Right lobe of liver (tissue), 6 donors: ENCODE measurements at regions not wholly inside any gene's neighbourhood (a gene's known extent, or its start where the extent isn't known, plus 50 kb on each side); places are given as distances from the start of the nearest gene placed in this dataset.

Source experiments
- ATAC-seq, 4 donors: fragments of 200-7000 bp; cut with Tn5 transposase; one replicate each; pipeline ENCODE4 v1.9.1; 2020; ENCODE audit warnings: mild to moderate bottlenecking in 4 of 4, moderate library complexity in 4 of 4
- DNase-seq, 3 donors: peaks; one replicate each; pipeline ENCODE4 v3.0.0-alpha.2; 2020
- H3K27ac ChIP-seq, 3 donors: fragments of 200-600 bp; one replicate each; pipeline ENCODE4 v1.8.0; 2022
- H3K27me3 ChIP-seq, 2 donors: fragments of 200-600 bp; one replicate each; pipeline ENCODE4 v1.8.0; 2022
- H3K36me3 ChIP-seq, 4 donors: fragments of 200-600 bp; sonication (generic) in 1 of 4; one replicate each; pipeline versions ENCODE4 v1.5.1 to v1.8.0; 2017 to 2022; ENCODE audit warnings: control low read depth in 1 of 4
- H3K4me1 ChIP-seq, 4 donors: fragments of 200-600 bp; sonication (generic) in 1 of 4; one replicate each; pipeline versions ENCODE4 v1.5.1 to v1.8.0; 2017 to 2022; ENCODE audit warnings: control low read depth in 1 of 4
- H3K4me3 ChIP-seq, 3 donors: fragments of 200-600 bp; one replicate each; pipeline ENCODE4 v1.8.0; 2022
- H3K9me3 ChIP-seq, 4 donors: fragments of 200-600 bp; sonication (generic) in 1 of 4; one replicate each; pipeline versions ENCODE4 v1.5.1 to v1.8.0; 2017 to 2022; ENCODE audit warnings: control low read depth in 1 of 4
- POLR2A ChIP-seq: fragments of 450-650 bp; IDR thresholded peaks from one replicate; pipeline ENCODE4 v1.6.1; 2017; ENCODE audit warnings: antibody characterized with exemption, mild to moderate bottlenecking
- WGBS: methylation state at CpG from one replicate; pipeline ENCODE4 v1.1.6; 2018; ENCODE audit warnings: low coverage, low lambda C conversion rate; ENCODE audit not compliant: insufficient coverage; ENCODE audit errors: missing lambda C conversion rate; 5-methylcytosine and 5-hydroxymethylcytosine counted together
- intact Hi-C, 2 donors: fragments of 100-400 bp; cut with DNase I; formaldehyde crosslinking; loops; one replicate each; pipeline versions ENCODE4 v1.11.2 to v1.14.1; 2022
- TF ChIP-seq, protein P1 (sequence below), 4 donors: fragments of 200-600 bp in 3 of 4; fragments of 450-650 bp in 1 of 4; IDR thresholded peaks; one replicate each; pipeline versions ENCODE4 v1.5.1 to v1.8.0; 2016 to 2022; ENCODE audit warnings: antibody characterized with exemption in 4 of 4, mild to moderate bottlenecking in 2 of 4
- donor health status: DM: no; HTN: yes; CAD: no.
- donor health status: DM: no; HTN: no; CAD: no.
- donor health status: DM: no; HTN: no; CAD: no.
- donor health status: DM: no; HTN: yes; CAD: no.
- donor health status: DM: no; HTN: yes; CAD: no.

DNA sequence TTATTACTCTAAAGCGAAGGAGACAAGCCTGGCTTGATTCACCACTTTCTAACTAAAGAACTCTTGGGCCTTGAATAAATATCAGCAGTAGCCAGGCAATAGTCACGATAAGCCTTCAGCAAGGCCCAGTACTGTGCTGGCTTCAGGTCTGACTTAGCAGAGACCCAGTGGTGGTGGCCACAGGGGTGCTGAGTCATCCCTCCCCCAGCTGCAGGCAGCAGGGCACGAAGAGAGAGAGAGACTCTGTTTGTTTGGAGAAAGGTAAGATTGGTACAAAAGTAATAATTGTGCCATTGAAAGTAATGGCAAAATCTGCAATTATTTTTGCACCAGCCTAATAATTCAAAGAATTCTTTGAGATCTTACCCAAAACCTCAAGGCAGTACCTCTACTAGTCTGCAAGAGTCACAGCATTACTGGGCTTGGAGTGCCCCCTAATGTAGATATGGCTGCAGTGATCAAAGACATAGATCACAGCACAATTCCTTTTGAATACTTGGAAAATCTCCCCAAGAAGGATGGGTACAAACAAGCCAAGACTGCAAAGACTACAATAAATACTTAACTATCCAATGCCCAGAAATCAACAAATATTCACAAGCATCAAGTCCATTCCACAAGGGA lies 159.5 kb upstream of the USP38 start:
- no peaks in the 10 kb centered on the region for H3K27me3 ChIP-seq
- H3K4me1 ChIP-seq = no peaks in the 10 kb centered on the region
- H3K27ac ChIP-seq = no peak overlapping the region
- intact Hi-C loops = no loop called here
- no peaks in the 10 kb centered on the region for H3K9me3 ChIP-seq
- no peaks in the 10 kb centered on the region for H3K36me3 ChIP-seq
- TF ChIP-seq, protein P1, sequence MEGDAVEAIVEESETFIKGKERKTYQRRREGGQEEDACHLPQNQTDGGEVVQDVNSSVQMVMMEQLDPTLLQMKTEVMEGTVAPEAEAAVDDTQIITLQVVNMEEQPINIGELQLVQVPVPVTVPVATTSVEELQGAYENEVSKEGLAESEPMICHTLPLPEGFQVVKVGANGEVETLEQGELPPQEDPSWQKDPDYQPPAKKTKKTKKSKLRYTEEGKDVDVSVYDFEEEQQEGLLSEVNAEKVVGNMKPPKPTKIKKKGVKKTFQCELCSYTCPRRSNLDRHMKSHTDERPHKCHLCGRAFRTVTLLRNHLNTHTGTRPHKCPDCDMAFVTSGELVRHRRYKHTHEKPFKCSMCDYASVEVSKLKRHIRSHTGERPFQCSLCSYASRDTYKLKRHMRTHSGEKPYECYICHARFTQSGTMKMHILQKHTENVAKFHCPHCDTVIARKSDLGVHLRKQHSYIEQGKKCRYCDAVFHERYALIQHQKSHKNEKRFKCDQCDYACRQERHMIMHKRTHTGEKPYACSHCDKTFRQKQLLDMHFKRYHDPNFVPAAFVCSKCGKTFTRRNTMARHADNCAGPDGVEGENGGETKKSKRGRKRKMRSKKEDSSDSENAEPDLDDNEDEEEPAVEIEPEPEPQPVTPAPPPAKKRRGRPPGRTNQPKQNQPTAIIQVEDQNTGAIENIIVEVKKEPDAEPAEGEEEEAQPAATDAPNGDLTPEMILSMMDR (IDR thresholded peaks at IDR 0.05) = peak in 2 of 4 donors; percentile 19 to 26
- no peak for TF ChIP-seq POLR2A
- DNase-seq (no peak), ATAC-seq (no peak)
- no peak overlapping the region for H3K4me3 ChIP-seq
- 57% methylated on average over 3 of the region's 3 CpGs for WGBS

DNA sequence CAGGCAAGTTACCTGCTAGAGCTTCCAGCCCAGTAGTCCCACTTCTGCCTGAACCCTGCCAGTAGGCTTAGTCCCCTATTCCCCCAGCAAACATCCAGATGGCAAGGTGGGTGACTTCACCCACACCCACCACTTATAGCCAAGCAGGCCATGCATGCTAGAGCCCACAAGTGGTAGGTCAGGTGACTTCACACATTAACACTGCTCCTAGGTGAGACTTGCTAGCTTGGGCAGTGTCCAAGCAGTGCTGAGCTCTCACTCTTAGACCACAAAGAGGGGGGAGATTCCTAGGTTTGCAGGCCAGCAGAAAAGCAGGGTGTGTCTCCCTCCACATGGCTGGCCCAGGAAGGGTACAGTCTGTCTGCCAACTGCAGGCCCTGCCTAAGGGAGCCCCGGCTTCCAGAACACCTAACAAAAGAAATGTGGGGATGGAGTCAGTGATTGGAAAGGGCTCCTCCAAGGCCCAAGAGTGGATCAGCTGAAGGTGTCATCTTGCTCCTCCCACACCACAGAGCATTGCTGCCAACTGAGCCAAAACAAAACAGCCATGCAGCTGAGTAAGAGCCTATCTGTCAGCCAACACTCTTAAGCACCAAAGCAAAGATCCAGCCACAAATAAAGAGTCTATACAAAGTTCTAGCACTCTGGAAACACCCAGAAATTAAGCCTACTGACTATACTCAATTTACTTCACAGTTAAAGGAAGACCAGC lies 158.1 kb upstream of the USP38 start:
- intact Hi-C loops = no loop called here

DNA sequence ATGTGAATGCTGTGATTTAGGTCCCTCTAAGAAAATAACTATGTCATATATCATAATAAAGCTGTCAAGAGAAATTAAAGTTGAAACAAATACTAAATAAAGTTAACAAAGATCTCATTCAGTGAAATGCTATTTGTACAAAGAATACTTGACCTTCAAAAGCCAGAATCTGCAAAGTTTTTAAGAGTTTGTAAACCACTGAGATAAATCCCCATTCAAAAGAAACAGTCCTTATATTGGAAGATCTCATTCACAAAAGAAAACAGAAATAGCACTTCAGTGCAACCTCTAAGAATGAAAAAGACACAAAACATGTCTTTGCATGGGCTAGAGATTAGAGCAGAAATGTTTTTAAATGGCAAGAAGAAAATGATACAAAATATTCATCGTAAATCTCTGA lies 149.1 kb upstream of the USP38 start:
- peaks cover 0 to 7% (median 0%) of the 10 kb centered on the region in 4 donors for H3K4me1 ChIP-seq

More for the DNA sequence above, 158.1 kb upstream of the USP38 start:
- DNase-seq = no peak
- no peak for TF ChIP-seq POLR2A
- Histone ChIP-seq H3K4me3 (no peak overlapping the region), H3K27me3 (no peaks in the 10 kb centered on the region), H3K36me3 (no peaks in the 10 kb centered on the region), H3K27ac (no peak overlapping the region), H3K9me3 (no peaks in the 10 kb centered on the region), H3K4me1 (no peaks in the 10 kb centered on the region)
- peak in 1 of 4 donors; percentile 17 for ATAC-seq
- WGBS = no CpG with 5 or more reads among the region's 1 CpG

DNA sequence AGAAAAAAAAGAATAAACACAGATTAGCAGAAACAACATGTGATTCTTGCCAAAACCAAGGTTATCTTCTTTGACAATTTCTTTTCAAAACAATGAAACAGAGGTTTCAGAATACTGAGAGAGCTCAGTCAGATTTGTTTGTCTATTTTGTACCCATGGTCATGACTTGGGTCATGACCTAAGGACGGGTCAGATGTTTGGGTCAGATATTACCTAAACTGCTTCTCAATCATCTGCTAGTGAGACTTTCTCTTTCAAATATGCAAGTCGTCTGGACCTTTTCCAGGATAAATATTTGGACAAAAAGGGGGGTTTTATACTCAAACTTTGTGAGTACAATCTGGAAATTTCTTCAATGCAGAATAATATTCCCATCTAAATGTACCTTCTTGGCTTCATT lies 148.3 kb upstream of the USP38 start:
- Histone ChIP-seq H3K27me3 (no peaks in the 10 kb centered on the region), H3K4me1 (peaks cover 0 to 7% (median 0%) of the 10 kb centered on the region in 4 donors), H3K27ac (no peak overlapping the region), H3K9me3 (no peaks in the 10 kb centered on the region), H3K4me3 (no peak overlapping the region), H3K36me3 (no peaks in the 10 kb centered on the region)
- ATAC-seq (peak; percentile 63 to 96 (median 80)), DNase-seq (no peak)
- intact Hi-C loops = no loop called here
- 28% methylated on average over 2 of the region's 2 CpGs for WGBS
- TF ChIP-seq, protein P1 (IDR thresholded peaks at IDR 0.05) = no peak
- TF ChIP-seq POLR2A = no peak

More for the DNA sequence above, 149.1 kb upstream of the USP38 start:
- no peak overlapping the region for H3K27ac ChIP-seq
- WGBS = 93% methylated on average over 1 of the region's 1 CpG
- H3K9me3 ChIP-seq = no peaks in the 10 kb centered on the region
- no peak for ATAC-seq
- no peaks in the 10 kb centered on the region for H3K36me3 ChIP-seq
- TF ChIP-seq, protein P1 (IDR thresholded peaks at IDR 0.05) = no peak
- no peak for TF ChIP-seq POLR2A
- DNase-seq = no peak
- intact Hi-C loops = no loop called here
- H3K27me3 ChIP-seq = no peaks in the 10 kb centered on the region
- H3K4me3 ChIP-seq = no peak overlapping the region

DNA sequence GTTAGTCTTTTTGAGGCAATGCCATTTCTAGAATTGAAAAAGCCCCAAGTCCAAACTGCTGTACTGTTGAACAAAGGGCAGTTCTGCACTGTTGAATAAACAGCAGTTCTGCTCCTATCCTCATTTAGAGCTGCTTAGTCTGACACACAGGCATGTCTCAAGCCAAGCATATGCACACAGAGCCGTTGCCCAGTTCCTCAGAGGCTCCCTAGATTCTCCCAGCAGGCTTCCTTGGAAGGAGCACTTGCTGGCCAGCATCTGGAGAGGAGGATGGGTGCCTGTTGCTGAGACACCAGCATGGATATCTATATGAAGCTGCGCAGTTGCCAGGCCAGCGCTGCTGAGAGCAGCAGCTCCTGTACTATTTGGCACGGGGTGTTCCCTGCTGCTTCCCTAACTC lies 138.3 kb upstream of the USP38 start:
- intact Hi-C loops = no loop called here

More for the DNA sequence above, 138.3 kb upstream of the USP38 start:
- Histone ChIP-seq H3K4me3 (no peak overlapping the region), H3K27ac (no peak overlapping the region), H3K36me3 (no peaks in the 10 kb centered on the region), H3K9me3 (no peaks in the 10 kb centered on the region), H3K27me3 (no peaks in the 10 kb centered on the region), H3K4me1 (peaks cover 0 to 6% (median 0%) of the 10 kb centered on the region in 4 donors)
- peak; percentile 54 to 97 (median 76) for ATAC-seq
- TF ChIP-seq, protein P1 (IDR thresholded peaks at IDR 0.05) = no peak
- TF ChIP-seq POLR2A = no peak
- no peak for DNase-seq
- WGBS = 20% methylated on average over 1 of the region's 4 CpGs
